Mesodermal cell (in vitro differentiated cells): ENCODE measurements at regions not wholly inside any gene's neighbourhood (a gene's known extent, or its start where the extent isn't known, plus 50 kb on each side); places are given as distances from the start of the nearest gene placed in this dataset.
"Not testable (repeated sequence)": the region's sequence is repeated elsewhere in the genome, so short reads cannot be mapped to it uniquely, and the experiment has no call there.

Experiments used
- H3K27ac ChIP-seq: 2 replicates; pipeline ENCODE4 v1.7.0; 2013; ENCODE audit warnings: mild to moderate bottlenecking, low read depth, low read length, moderate library complexity; ENCODE audit not compliant: severe bottlenecking
- H3K36me3 ChIP-seq: 2 replicates; pipeline ENCODE4 v1.7.1; 2013; ENCODE audit warnings: mild to moderate bottlenecking, low read length, moderate library complexity; ENCODE audit not compliant: control insufficient read depth, insufficient read depth
- H3K4me1 ChIP-seq: one replicate; pipeline ENCODE4 v1.7.1; 2013; ENCODE audit warnings: mild to moderate bottlenecking, low read length; ENCODE audit not compliant: insufficient read depth, control insufficient read depth, poor library complexity, severe bottlenecking
- H3K4me3 ChIP-seq: 2 replicates; pipeline ENCODE4 v1.7.0; 2013; ENCODE audit warnings: low read length, control low read depth, mild to moderate bottlenecking; ENCODE audit not compliant: insufficient read depth, poor library complexity, severe bottlenecking; ENCODE audit errors: extremely low read depth
- H3K9me3 ChIP-seq: 2 replicates; pipeline ENCODE4 v1.7.1; 2013; ENCODE audit warnings: mild to moderate bottlenecking, low read length, moderate library complexity; ENCODE audit not compliant: control insufficient read depth
- WGBS, 2 experiments: methylation state at CpG; one replicate each; pipeline ENCODE4 v1.1.5; 2013; ENCODE audit warnings: missing lambda C conversion rate in 2 of 2; ENCODE audit not compliant: insufficient coverage in 2 of 2; 5-methylcytosine and 5-hydroxymethylcytosine counted together

DNA sequence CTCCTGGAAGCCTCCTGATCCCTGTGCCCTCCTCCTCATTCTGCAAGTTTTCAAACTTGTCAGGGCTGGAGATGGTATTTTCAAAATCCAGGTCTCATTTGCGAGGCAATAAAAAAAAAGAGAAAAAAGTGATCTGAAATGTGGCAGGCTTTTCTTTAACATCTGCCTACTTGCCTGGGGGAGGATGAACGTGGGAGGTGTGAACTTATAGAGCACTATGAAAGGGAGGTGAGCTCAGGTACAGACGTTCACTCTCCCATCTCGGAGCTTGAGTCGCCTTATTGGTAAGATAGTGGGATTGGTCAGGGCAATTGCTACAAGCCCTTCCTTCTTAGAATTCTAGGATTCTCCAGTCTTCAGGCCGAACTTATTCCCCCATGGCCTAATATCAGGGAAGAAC is 104.8 kb upstream of the CADM1 start:
- Histone ChIP-seq H3K36me3 (no peaks in the 10 kb centered on the region), H3K9me3 (no peaks in the 10 kb centered on the region), H3K4me3 (no peak overlapping the region), H3K4me1 (peaks cover 15% of the 10 kb centered on the region), H3K27ac (no peak overlapping the region)
- 89 to 95% methylated on average over 3 to 5 of the region's 6 CpGs for WGBS, 2 experiments

GRCh38 chr11:115607621-115608221 is 103.5 kb upstream of the CADM1 start:
- Histone ChIP-seq H3K36me3 (no peaks in the 10 kb centered on the region), H3K4me3 (no peak overlapping the region), H3K27ac (no peak overlapping the region), H3K9me3 (no peaks in the 10 kb centered on the region), H3K4me1 (peaks cover 9% of the 10 kb centered on the region)
- 84 to 88% methylated on average over 13 of the region's 13 CpGs for WGBS, 2 experiments

- Histone ChIP-seq H3K4me1 (no peaks in the 10 kb centered on the region), H3K4me3 (no peak overlapping the region), H3K27ac (no peak overlapping the region), H3K36me3 (no peaks in the 10 kb centered on the region), H3K9me3 (no peaks in the 10 kb centered on the region)
- WGBS, 2 experiments: 71 to 89% methylated on average over 3 to 8 of the region's 11 CpGs
These were observed 102.4 kb upstream of the CADM1 start for GRCh38 chr11:115606498-115607220.

DNA sequence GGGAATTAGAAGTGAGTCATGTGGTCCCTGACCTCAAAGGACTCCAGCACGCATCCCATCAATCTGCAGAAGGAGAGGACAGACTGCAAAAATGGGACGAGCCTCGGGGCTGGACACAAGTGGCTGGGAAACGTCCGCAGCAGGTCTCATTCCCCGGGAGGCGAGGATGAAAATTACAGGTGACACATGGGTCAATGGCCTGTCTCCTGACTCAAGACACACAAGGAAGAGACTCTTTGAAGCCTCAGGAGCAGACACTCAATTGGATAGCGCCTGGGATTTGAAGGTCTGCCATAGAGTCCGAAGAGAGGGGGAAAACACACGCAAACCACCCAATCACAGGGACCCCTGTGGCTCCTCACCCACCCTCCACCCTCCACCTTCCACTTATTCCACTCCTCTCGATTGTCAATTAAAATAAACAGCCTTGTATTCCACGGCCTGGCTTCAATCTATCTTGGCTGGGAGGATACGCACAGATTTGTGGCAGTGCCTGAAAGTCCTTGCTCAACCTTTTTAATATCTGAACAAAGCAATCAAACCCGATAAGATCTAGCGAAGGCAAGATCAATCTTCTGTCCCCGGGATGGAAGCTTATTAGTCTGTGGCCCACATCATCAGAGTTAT is 101.8 kb upstream of the CADM1 start:
- 86 to 90% methylated on average over 10 to 14 of the region's 16 CpGs for WGBS, 2 experiments
- no peaks in the 10 kb centered on the region for H3K36me3 ChIP-seq

DNA sequence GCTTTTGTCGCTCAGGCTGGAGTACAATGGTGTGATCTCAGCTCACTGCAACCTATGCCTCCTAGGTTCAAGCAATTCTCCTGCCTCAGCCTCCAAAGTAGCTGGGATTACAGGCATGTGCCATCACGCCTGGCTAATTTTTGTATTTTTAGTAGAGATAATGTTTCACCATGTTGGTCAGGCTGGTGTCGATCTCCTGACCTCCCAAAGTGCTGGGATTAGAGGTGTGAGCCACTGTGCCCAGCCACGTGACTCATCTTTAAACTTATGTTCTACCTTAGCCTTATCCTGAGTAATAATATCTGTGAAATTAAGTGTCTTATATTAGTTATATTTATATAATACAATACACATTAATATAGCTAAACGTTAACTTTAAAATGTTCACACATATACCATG is 101.2 kb upstream of the CADM1 start:
- H3K4me1 ChIP-seq, H3K4me3 ChIP-seq, H3K36me3 ChIP-seq, H3K27ac ChIP-seq, H3K9me3 ChIP-seq: not testable (repeated sequence)
- WGBS, 2 experiments: 86% methylated on average over 2 of the region's 5 CpGs; no CpG with 5 or more reads in 1 of the 2 experiments

More for the DNA sequence above, 101.8 kb upstream of the CADM1 start:
- Histone ChIP-seq H3K4me1 (no peaks in the 10 kb centered on the region), H3K27ac (no peak overlapping the region), H3K9me3 (no peaks in the 10 kb centered on the region), H3K4me3 (no peak overlapping the region)

DNA sequence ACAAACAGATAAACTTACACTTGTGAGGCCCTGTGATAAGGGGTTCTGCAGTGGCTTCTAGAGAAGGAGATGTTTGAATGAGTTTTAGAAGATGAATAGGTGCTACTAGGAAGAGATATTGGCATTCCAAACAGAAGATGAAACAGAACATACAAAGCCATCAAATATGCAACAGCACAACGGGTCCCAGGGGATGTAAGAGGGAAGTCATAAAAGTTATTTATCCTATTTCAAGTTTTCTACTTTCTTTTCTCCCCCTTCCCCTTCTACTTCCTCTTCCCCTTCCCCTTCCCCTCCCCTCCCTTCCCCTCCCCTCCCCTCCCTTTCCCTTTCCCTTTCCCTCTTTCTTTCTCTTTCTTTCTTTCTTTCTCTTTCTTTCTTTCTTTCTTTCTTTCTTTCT is 94.9 kb upstream of the CADM1 start:
- no CpG with 5 or more reads among the region's 1 CpG for WGBS, 2 experiments
- H3K9me3 ChIP-seq: no peaks in the 10 kb centered on the region
- H3K27ac ChIP-seq: no peak overlapping the region
- H3K4me3 ChIP-seq: no peak overlapping the region
- H3K4me1 ChIP-seq: no peaks in the 10 kb centered on the region
- no peaks in the 10 kb centered on the region for H3K36me3 ChIP-seq

DNA sequence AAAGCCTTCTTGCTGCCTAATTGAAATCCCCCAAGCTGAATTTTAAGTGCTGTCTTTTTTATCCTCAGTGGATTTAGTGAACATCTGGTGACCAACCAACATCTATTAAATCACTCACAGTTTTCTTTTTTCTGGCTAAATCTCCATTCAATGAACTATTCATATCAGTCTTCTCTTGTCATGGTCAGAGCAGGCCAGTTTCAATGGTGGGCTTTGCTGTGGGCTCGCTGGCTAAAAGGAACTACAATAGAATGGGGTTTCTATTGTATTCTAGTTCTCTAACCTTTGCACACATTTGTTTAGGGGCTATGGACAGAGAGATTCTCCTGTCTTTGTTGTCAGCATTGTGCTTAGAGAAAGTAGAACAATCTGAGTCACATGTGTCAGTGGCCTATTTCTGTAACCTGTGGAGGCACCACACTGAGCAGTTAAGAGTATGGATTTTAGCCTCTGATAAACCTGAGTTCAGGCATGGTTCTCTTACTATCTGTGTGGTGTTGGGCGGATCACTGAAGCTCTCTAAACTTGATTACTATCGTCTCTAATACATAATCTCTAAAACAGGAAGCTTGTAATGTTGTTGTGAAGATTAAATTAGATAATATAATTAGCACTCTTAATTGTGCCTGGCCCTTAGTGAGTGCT is 94.2 kb upstream of the CADM1 start:
- WGBS, 2 experiments: 80% methylated on average over 1 of the region's 3 CpGs; no CpG with 5 or more reads in 1 of the 2 experiments
- no peaks in the 10 kb centered on the region for H3K9me3 ChIP-seq
- H3K36me3 ChIP-seq: no peaks in the 10 kb centered on the region
- no peaks in the 10 kb centered on the region for H3K4me1 ChIP-seq
- no peak overlapping the region for H3K27ac ChIP-seq
- H3K4me3 ChIP-seq: no peak overlapping the region

DNA sequence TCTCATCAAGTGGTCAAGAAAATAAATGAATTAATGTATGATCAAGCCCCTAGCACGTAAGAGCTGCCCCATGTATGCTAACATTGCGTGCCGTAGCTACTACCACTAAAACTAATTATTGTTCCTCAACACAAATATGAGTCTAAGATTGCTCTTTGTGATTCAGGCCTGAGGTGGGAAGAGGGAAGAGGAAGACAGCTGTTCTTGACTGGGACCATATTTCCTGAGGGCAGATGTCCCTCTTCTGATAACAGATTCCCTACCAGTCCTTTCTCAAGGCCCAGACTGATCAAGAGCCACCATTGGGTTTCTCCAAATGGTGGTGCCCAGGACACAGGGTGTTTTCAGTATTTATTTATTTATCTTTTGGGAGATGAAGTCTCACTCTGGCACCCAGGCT is 87.2 kb upstream of the CADM1 start:
- WGBS, 2 experiments: no CpG with 5 or more reads among the region's 3 CpGs
- Histone ChIP-seq H3K36me3 (no peaks in the 10 kb centered on the region), H3K4me3 (no peak overlapping the region), H3K4me1 (no peaks in the 10 kb centered on the region), H3K9me3 (peaks cover 10% of the 10 kb centered on the region), H3K27ac (no peak overlapping the region)

GRCh38 chr11:115590254-115590653 is 86.0 kb upstream of the CADM1 start:
- Histone ChIP-seq H3K4me3 (no peak overlapping the region), H3K4me1 (no peaks in the 10 kb centered on the region), H3K27ac (no peak overlapping the region), H3K9me3 (peaks cover 10% of the 10 kb centered on the region), H3K36me3 (no peaks in the 10 kb centered on the region)
- 82% methylated on average over 6 of the region's 7 CpGs for WGBS, 2 experiments

DNA sequence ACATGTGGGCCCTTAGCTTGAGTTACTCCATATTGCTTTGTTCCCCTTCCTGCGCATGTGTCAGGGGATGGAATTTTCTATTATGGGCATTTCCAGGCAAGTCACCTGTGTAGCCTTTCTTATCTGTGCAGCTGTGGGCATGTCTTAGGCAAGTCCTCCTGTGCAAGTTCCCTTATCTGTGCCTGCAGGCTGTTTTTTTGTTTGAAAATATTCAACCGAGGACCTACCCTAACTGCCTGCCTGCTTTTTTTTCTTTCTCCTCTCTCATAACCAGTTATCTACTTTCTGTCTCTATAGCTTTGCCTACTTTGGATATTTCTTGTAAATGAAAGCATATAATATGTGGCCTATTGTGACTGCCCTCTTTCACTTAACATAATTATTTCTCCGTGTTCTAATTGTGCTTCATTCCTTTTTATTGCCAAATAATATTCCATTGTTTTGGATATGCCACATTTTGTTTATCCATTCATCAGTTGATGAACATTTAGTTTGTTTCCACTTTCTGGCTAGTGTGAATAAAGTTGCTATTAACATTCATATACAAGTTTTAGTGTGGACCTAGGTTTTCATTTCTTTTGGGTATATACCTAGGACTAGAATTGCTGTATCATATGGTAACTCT is 83.6 kb upstream of the CADM1 start:
- no peak overlapping the region for H3K4me3 ChIP-seq
- whole genome bisulfite sequencing, 2 experiments: no CpG with 5 or more reads among the region's 3 CpGs
- no peak overlapping the region for H3K27ac ChIP-seq
- no peaks in the 10 kb centered on the region for H3K36me3 ChIP-seq
- no peaks in the 10 kb centered on the region for H3K4me1 ChIP-seq
- peaks cover 10% of the 10 kb centered on the region for H3K9me3 ChIP-seq
